Neural crest cell (in vitro differentiated cells): ENCODE measurements at regions not wholly inside any gene's neighbourhood (a gene's known extent, or its start where the extent isn't known, plus 50 kb on each side); places are given as distances from the start of the nearest gene placed in this dataset.

Source experiments
- DNase-seq: peaks from one replicate; pipeline ENCODE4 v3.0.0; 2021; ENCODE audit warnings: low read depth, mixed read lengths, low spot score
- H3K27ac Mint-ChIP-seq: one replicate; pipeline ENCODE4 v1.8.0; 2021; ENCODE audit warnings: mild to moderate bottlenecking, mixed read lengths; ENCODE audit not compliant: unreplicated experiment
- H3K27me3 Mint-ChIP-seq: 2 replicates; pipeline ENCODE4 v1.8.0; 2021; ENCODE audit warnings: low read depth, mild to moderate bottlenecking, mixed read lengths
- H3K36me3 Mint-ChIP-seq: 2 replicates; pipeline ENCODE4 v1.8.0; 2021; ENCODE audit warnings: low read depth, mild to moderate bottlenecking, mixed read lengths
- H3K4me1 Mint-ChIP-seq: 2 replicates; pipeline ENCODE4 v1.8.0; 2021; ENCODE audit warnings: mixed read lengths
- H3K4me3 Mint-ChIP-seq: one replicate; pipeline ENCODE4 v1.8.0; 2021; ENCODE audit warnings: mild to moderate bottlenecking, mixed read lengths
- H3K9me3 Mint-ChIP-seq: 2 replicates; pipeline ENCODE4 v1.8.0; 2021; ENCODE audit warnings: mixed read lengths
- TF ChIP-seq, protein P1 (sequence below): fragments of 200-600 bp; sonication (generic); conservative IDR thresholded peaks from 2 replicates; pipeline ENCODE4 v1.5.0; 2021; ENCODE audit warnings: antibody characterized with exemption, mild to moderate bottlenecking

DNA sequence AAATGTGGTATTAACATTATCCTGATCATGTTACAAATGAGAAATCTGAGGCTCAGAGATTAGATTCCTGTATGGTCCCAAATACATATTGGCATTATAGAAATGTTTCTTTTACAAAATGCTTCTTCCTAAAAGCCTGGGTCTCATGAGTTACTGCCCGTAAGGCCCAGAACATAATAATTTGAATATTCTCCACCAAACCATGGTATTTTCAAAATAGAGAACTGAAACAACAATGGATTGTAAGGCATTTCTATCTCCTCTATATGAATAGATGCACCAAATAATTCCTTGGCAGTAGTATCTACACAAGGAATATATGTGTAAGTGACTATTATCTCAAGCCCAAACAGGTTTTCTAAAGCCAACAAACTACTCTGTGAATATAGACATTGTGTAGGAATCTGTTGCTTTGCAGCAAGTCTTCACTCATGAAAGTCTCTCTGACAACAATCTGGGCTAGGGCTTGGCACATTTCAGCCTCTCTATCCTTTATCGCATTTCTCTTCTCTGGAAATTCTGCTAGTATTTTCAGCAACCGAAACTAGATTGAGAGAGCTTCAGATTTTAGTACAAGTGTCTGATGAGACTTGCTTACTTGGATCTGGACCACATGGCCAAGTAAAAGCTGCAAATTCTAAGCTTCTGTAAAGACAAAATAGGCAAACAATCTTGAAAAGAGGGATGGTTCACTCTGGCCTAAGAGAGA lies 112.8 kb upstream of the ARHGAP20 start:
- H3K4me3 Mint-ChIP-seq, result no peak overlapping the region
- no peaks in the 10 kb centered on the region for H3K27me3 Mint-ChIP-seq
- H3K9me3 Mint-ChIP-seq, result peaks cover 4% of the 10 kb centered on the region
- H3K27ac Mint-ChIP-seq, result no peak overlapping the region
- DNase-seq, result no peak
- no peaks in the 10 kb centered on the region for H3K36me3 Mint-ChIP-seq
- TF ChIP-seq, protein P1, sequence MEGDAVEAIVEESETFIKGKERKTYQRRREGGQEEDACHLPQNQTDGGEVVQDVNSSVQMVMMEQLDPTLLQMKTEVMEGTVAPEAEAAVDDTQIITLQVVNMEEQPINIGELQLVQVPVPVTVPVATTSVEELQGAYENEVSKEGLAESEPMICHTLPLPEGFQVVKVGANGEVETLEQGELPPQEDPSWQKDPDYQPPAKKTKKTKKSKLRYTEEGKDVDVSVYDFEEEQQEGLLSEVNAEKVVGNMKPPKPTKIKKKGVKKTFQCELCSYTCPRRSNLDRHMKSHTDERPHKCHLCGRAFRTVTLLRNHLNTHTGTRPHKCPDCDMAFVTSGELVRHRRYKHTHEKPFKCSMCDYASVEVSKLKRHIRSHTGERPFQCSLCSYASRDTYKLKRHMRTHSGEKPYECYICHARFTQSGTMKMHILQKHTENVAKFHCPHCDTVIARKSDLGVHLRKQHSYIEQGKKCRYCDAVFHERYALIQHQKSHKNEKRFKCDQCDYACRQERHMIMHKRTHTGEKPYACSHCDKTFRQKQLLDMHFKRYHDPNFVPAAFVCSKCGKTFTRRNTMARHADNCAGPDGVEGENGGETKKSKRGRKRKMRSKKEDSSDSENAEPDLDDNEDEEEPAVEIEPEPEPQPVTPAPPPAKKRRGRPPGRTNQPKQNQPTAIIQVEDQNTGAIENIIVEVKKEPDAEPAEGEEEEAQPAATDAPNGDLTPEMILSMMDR, result no peak
- no peaks in the 10 kb centered on the region for H3K4me1 Mint-ChIP-seq

DNA sequence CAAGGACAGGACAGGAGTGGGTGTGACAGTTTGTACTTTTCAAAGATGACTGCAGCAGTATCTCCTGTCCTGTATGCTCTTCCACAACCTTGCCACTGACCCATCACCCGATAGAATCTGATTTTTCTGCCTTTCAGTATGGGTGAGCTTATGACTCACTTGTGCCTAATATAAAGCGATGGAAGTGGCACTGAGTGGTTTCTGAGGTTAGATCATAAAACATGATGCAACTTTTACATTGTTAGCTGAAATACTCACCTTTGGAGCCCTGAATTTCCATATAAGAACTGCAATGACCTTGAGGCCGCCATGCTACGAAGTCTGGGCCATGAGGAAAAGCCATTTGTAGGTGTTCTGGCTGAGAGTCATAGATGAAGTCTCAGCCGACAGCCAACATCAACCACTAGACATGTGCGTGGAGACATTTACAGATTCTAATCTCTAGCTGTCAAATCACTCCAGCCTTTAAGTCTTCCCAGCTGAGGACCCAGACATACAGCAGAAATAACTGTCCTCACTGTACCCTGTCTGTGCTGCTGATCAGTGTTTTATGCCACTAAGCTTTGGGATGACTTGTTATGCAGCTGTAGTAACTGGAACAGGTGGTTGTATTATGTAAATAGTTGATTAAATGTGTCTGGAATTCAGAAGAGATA lies 105.9 kb upstream of the ARHGAP20 start:
- Mint-ChIP-seq H3K4me3 (no peak overlapping the region), H3K4me1 (no peaks in the 10 kb centered on the region), H3K27ac (no peak overlapping the region), H3K9me3 (peaks cover 15% of the 10 kb centered on the region), H3K27me3 (no peaks in the 10 kb centered on the region), H3K36me3 (no peaks in the 10 kb centered on the region)
- no peak for DNase-seq
- TF ChIP-seq, protein P1, result no peak

DNA sequence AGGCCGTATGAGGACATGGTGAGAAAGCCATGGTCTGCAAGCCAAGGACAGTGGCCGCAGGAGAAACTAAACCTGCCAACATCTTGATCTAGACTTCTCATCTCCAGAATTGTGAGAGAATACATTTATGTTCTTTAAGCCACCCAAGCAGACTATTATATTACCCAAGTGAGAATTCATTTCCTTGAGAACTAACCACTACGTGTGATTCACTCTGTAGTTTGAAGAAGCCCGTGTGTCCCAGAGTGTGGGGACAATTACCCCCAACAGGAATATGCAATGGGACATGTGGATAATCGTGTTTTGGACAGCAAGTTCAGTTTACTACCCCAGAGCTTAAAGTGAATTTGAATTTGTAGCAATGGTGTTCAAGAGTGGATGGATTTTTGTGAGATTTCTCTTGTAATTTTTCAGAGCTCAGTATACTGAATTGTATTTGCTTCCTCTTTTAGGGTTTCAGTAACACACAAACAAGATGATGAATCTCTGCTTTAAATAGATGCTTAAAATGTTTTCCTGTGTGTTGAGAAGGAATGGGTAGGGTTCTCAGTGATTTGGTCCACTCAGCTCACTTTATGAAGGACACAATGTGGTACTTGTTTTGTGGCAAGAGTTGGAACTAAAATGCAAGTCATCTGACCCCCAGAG lies 100.0 kb upstream of the ARHGAP20 start:
- no peak overlapping the region for H3K27ac Mint-ChIP-seq

DNA sequence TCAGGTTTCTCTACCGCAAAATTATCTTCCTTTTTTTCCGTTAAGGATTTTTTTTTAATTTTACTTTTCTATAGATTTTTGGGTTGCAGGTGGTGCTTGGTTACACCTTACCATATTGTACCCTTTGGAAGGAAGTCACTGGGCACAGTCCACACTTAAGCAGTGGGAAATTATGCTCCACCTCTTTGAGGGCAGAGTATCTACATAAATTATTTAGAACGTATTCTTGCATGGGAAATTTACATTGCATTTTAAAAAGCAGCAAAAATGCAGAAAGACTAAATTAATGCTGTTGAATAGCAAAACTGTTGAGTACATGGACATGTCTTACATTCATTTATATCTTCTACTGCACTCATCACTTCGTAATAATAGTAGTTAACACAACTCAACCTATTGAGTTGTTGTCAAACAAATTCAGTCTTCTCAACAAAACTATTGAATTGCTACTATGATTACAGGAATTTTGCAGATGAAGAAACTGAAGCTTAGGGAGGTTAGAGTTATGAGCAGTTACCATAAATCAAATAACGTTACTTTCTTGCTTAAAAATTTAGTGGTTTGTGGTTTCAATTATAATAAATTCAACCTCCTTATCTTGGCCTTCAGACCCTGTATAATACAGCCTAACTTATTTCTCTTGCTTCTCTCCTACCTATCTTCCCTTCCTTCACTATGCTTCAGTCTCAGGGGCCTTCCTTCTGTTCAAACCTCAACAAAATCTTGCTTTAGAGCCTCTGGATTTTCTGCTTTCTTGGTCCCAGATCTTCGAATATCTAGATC lies 97.4 kb upstream of the ARHGAP20 start:
- no peak overlapping the region for H3K27ac Mint-ChIP-seq
- H3K36me3 Mint-ChIP-seq, result no peaks in the 10 kb centered on the region
- no peak overlapping the region for H3K4me3 Mint-ChIP-seq
- H3K27me3 Mint-ChIP-seq, result no peaks in the 10 kb centered on the region
- DNase-seq, result no peak
- TF ChIP-seq, protein P1, result no peak
- H3K4me1 Mint-ChIP-seq, result no peaks in the 10 kb centered on the region
- peaks cover 4% of the 10 kb centered on the region for H3K9me3 Mint-ChIP-seq

More for the DNA sequence above, 100.0 kb upstream of the ARHGAP20 start:
- no peak overlapping the region for H3K4me3 Mint-ChIP-seq
- TF ChIP-seq, protein P1, result no peak
- peaks cover 11% of the 10 kb centered on the region for H3K9me3 Mint-ChIP-seq
- no peaks in the 10 kb centered on the region for H3K36me3 Mint-ChIP-seq
- H3K4me1 Mint-ChIP-seq, result no peaks in the 10 kb centered on the region
- H3K27me3 Mint-ChIP-seq, result no peaks in the 10 kb centered on the region
- DNase-seq, result no peak

DNA sequence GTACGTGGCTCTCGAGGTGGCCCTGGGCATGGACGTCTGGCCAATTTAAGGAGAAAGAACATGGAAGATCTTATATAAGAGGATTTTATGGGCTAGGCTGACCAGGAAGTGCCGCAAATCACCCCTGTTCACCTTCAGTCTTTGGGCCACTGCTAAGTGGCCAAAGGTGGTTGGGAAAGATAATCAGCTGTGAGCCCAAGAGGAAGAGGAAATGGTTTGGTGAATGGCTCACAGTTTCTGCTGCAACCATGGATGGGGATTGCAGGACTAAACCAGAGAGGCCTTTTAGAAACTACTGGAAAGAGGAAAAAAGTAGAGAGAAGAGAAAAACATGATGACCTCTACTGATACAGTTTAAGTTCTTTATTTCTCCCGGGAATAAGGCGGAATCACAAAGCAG lies 96.0 kb upstream of the ARHGAP20 start:
- Mint-ChIP-seq H3K36me3 (no peaks in the 10 kb centered on the region), H3K9me3 (peaks cover under 1% of the 10 kb centered on the region), H3K27me3 (no peaks in the 10 kb centered on the region), H3K4me1 (no peaks in the 10 kb centered on the region), H3K27ac (peak overlapping the region; percentile 65), H3K4me3 (no peak overlapping the region)
- no peak for DNase-seq
- TF ChIP-seq, protein P1, result no peak
